Loucy (cell line): ENCODE measurements at regions not wholly inside any gene's neighbourhood (a gene's known extent, or its start where the extent isn't known, plus 50 kb on each side); places are given as distances from the start of the nearest gene placed in this dataset.

Experiments used
- H2AFZ ChIP-seq: fragments of 200-600 bp; sonication (generic); 2 replicates; pipeline ENCODE4 v1.6.0; 2016; ENCODE audit warnings: antibody characterized with exemption, mild to moderate bottlenecking, low read length, moderate library complexity
- H3F3A ChIP-seq: fragments of 200-600 bp; 2 replicates; pipeline ENCODE4 v1.6.0; 2016; ENCODE audit warnings: antibody characterized with exemption, low read depth, mild to moderate bottlenecking
- H3K27me3 ChIP-seq: fragments of 200-600 bp; sonication (generic); 2 replicates; pipeline ENCODE4 v1.6.1; 2014; ENCODE audit warnings: low read length, mild to moderate bottlenecking; ENCODE audit not compliant: insufficient read depth, poor library complexity, severe bottlenecking
- H3K36me3 ChIP-seq: fragments of 200-600 bp; sonication (generic); 2 replicates; pipeline ENCODE4 v1.6.1; 2016; ENCODE audit warnings: low read length; ENCODE audit not compliant: insufficient read depth
- H3K4me1 ChIP-seq: fragments of 200-600 bp; sonication (generic); 2 replicates; pipeline ENCODE4 v1.5.1; 2014; ENCODE audit warnings: low read length, mild to moderate bottlenecking; ENCODE audit not compliant: insufficient read depth, poor library complexity, severe bottlenecking
- H3K4me2 ChIP-seq: fragments of 200-600 bp; sonication (generic); 2 replicates; pipeline ENCODE4 v1.6.0; 2014; ENCODE audit warnings: antibody characterized with exemption, low read length, low read depth, mild to moderate bottlenecking; ENCODE audit not compliant: poor library complexity, severe bottlenecking
- H3K4me3 ChIP-seq: fragments of 200-600 bp; sonication (generic); 2 replicates; pipeline ENCODE4 v1.5.1; 2014; ENCODE audit warnings: low read length, mild to moderate bottlenecking, mixed read lengths; ENCODE audit not compliant: poor library complexity, severe bottlenecking
- H3K79me2 ChIP-seq: fragments of 200-600 bp; sonication (generic); 2 replicates; pipeline ENCODE4 v1.6.1; 2014; ENCODE audit warnings: low read length; ENCODE audit not compliant: insufficient read depth
- H3K9ac ChIP-seq: fragments of 200-600 bp; sonication (generic); 2 replicates; pipeline ENCODE4 v1.6.0; 2014; ENCODE audit warnings: mild to moderate bottlenecking, low read depth, low read length, moderate library complexity; ENCODE audit not compliant: poor library complexity, severe bottlenecking
- H3K9me2 ChIP-seq: fragments of 200-600 bp; sonication (generic); replicated peaks from 2 replicates; pipeline ENCODE4 v1.6.1; 2016; ENCODE audit warnings: low read depth, low read length, mixed read lengths
- H3K9me3 ChIP-seq: fragments of 200-600 bp; sonication (generic); 2 replicates; pipeline ENCODE4 v1.6.1; 2014; ENCODE audit warnings: mild to moderate bottlenecking, antibody characterized with exemption, low read length, low read depth; ENCODE audit not compliant: insufficient read depth
- H4K20me1 ChIP-seq: fragments of 200-600 bp; sonication (generic); 2 replicates; pipeline ENCODE4 v1.6.0; 2014; ENCODE audit warnings: antibody characterized with exemption, low read length, mild to moderate bottlenecking; ENCODE audit not compliant: insufficient read depth, poor library complexity, severe bottlenecking
- EZH2phosphoT487 ChIP-seq: fragments of 200-600 bp; IDR thresholded peaks from 2 replicates; pipeline ENCODE4 v1.6.1; 2018; ENCODE audit warnings: antibody characterized with exemption, mild to moderate bottlenecking, moderate library complexity, borderline replicate concordance
- TF ChIP-seq, protein P1 (sequence below): fragments of 200-600 bp; sonication (generic); conservative IDR thresholded peaks from 2 replicates; pipeline ENCODE4 v1.5.1; 2014; ENCODE audit warnings: mild to moderate bottlenecking, antibody characterized with exemption, low read length

DNA sequence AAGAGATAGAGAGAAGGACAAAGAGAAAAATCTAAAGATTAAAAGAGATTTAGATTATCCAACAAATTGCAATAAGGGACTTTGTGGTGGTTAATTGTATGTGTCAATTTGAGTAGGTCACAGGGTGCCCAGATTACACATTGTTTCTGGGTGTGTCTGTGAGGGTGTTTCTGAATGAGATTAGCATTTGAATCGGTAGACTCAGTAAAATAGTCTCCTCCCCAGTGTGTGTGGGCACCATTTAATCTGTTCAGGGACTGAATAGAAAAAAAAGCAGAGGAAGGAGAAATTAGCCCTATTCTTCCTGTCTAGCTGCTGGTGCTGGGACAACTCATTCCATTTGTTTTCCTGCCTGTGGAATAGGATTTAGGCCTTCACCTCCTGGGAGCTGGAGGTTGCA lies 339.8 kb upstream of the EPHA4 start:
- no peaks in the 10 kb centered on the region for H3K27me3 ChIP-seq
- H2AFZ ChIP-seq = no peak overlapping the region
- H4K20me1 ChIP-seq = no peaks in the 10 kb centered on the region
- no peak overlapping the region for H3K9ac ChIP-seq
- no peaks in the 10 kb centered on the region for H3K9me2 ChIP-seq
- H3K4me1 ChIP-seq = no peaks in the 10 kb centered on the region
- no peaks in the 10 kb centered on the region for H3K9me3 ChIP-seq
- no peak overlapping the region for H3K4me3 ChIP-seq
- no peak overlapping the region for H3K4me2 ChIP-seq
- TF ChIP-seq, protein P1, sequence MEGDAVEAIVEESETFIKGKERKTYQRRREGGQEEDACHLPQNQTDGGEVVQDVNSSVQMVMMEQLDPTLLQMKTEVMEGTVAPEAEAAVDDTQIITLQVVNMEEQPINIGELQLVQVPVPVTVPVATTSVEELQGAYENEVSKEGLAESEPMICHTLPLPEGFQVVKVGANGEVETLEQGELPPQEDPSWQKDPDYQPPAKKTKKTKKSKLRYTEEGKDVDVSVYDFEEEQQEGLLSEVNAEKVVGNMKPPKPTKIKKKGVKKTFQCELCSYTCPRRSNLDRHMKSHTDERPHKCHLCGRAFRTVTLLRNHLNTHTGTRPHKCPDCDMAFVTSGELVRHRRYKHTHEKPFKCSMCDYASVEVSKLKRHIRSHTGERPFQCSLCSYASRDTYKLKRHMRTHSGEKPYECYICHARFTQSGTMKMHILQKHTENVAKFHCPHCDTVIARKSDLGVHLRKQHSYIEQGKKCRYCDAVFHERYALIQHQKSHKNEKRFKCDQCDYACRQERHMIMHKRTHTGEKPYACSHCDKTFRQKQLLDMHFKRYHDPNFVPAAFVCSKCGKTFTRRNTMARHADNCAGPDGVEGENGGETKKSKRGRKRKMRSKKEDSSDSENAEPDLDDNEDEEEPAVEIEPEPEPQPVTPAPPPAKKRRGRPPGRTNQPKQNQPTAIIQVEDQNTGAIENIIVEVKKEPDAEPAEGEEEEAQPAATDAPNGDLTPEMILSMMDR = no peak
- TF ChIP-seq EZH2phosphoT487 = no peak
- no peaks in the 10 kb centered on the region for H3K79me2 ChIP-seq
- H3F3A ChIP-seq = no peaks in the 10 kb centered on the region
- H3K36me3 ChIP-seq = no peaks in the 10 kb centered on the region

DNA sequence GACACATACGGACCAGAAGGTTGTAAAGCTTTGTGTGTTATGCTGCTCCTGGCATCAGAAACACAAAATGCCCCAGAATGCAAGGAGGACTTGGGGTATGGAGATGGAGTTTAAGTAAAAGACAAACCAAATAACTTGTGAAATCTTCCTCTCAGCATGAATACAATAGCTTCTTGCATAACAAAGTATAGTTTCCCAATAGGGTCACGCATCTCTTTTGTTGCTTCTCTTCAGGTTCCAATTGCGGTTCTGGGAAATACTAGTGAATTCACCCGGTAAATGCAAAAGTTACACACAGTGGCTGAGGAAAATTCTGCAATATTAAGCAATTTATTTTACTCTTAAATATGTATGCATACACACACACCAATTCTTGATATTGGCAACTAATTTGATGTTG lies 339.2 kb upstream of the EPHA4 start:
- Histone ChIP-seq H3K9ac (no peak overlapping the region), H4K20me1 (no peaks in the 10 kb centered on the region), H3K9me3 (no peaks in the 10 kb centered on the region), H2AFZ (no peak overlapping the region), H3K4me3 (no peak overlapping the region), H3K4me1 (no peaks in the 10 kb centered on the region), H3K79me2 (no peaks in the 10 kb centered on the region), H3K27me3 (no peaks in the 10 kb centered on the region), H3K36me3 (no peaks in the 10 kb centered on the region), H3F3A (no peaks in the 10 kb centered on the region), H3K4me2 (no peak overlapping the region), H3K9me2 (no peaks in the 10 kb centered on the region)
- TF ChIP-seq, protein P1 = no peak
- TF ChIP-seq EZH2phosphoT487 = no peak

DNA sequence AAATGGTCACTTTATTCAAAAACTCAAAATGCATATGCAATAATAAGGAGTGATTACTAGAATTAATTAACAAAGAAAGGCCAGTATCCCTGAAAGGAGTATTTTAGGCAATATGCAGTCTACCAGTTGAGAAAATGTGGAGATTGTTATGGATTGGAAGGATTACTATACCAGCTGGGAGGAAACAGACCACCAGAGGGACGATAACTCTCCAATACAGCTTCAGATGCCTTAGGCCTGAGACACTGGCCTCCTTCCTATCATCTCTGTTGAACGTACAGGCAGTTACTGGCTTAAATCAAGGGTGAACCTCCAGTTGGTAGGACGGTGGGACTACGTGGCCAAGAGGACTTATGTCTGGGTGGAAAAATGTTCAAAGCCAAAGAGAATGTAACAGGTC lies 336.4 kb upstream of the EPHA4 start:
- Histone ChIP-seq H3K4me2 (no peak overlapping the region), H3K27me3 (no peaks in the 10 kb centered on the region), H3K9me3 (no peaks in the 10 kb centered on the region), H4K20me1 (no peaks in the 10 kb centered on the region), H3K4me3 (no peak overlapping the region), H3K36me3 (no peaks in the 10 kb centered on the region), H3K4me1 (no peaks in the 10 kb centered on the region), H3F3A (no peaks in the 10 kb centered on the region), H3K79me2 (no peaks in the 10 kb centered on the region), H2AFZ (no peak overlapping the region), H3K9ac (no peak overlapping the region), H3K9me2 (no peaks in the 10 kb centered on the region)
- TF ChIP-seq EZH2phosphoT487 = no peak
- TF ChIP-seq, protein P1 = no peak
